ENCODE measurements at regions not wholly inside any gene's neighbourhood (a gene's known extent, or its start where the extent isn't known, plus 50 kb on each side); places are given as distances from the start of the nearest gene placed in this dataset.

DNA sequence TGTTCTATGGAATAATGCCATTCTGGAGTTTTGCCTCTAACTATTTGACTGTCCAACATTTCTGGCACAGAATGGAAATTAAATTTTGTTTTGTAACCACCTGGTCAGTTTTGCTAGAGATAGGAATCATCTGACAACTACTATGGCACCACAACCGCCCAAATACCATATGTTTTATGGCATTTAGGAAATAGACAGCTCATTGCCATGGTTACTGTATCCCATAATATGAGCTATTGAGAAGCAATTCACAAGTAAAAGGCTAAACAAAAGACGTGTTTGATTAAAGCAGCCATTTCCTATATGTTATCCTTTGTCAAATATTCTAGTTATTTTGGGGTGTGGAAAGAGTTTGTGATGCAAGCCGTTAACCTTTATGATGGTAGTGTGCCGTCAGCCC is 1105.3 kb upstream of the LCORL start:
- H3K36me3 ChIP-seq (replicated peaks in 1 of 2; ENCODE audit: control insufficient read depth in 1 of 2, insufficient read depth in 2 of 2, low read length in 1 of 2): no peaks in the 10 kb centered on the region
- no peaks in the 10 kb centered on the region for H3K9me2 ChIP-seq
- no peak overlapping the region for H3K4me2 ChIP-seq
- H4K20me1 ChIP-seq (ENCODE audit: insufficient read depth): no peaks in the 10 kb centered on the region
- no peak for TF ChIP-seq TAF1 (IDR thresholded peaks at IDR 0.05; ENCODE audit: borderline replicate concordance, low read depth, low read length)
- no peak for TF ChIP-seq ELF1 (IDR thresholded peaks at IDR 0.05)
- TF ChIP-seq MXI1 (IDR thresholded peaks at IDR 0.05; ENCODE audit: low read depth, low read length): no peak
- TF ChIP-seq RCOR1 (IDR thresholded peaks at IDR 0.05; ENCODE audit: low read length): no peak
- TF ChIP-seq EZH2phosphoT487 (IDR thresholded peaks at IDR 0.05; ENCODE audit: borderline replicate concordance, low read depth): no peak
- no peak for TF ChIP-seq RXRA (IDR thresholded peaks at IDR 0.05; ENCODE audit: borderline replicate concordance, low read depth)
- TF ChIP-seq, protein P1, sequence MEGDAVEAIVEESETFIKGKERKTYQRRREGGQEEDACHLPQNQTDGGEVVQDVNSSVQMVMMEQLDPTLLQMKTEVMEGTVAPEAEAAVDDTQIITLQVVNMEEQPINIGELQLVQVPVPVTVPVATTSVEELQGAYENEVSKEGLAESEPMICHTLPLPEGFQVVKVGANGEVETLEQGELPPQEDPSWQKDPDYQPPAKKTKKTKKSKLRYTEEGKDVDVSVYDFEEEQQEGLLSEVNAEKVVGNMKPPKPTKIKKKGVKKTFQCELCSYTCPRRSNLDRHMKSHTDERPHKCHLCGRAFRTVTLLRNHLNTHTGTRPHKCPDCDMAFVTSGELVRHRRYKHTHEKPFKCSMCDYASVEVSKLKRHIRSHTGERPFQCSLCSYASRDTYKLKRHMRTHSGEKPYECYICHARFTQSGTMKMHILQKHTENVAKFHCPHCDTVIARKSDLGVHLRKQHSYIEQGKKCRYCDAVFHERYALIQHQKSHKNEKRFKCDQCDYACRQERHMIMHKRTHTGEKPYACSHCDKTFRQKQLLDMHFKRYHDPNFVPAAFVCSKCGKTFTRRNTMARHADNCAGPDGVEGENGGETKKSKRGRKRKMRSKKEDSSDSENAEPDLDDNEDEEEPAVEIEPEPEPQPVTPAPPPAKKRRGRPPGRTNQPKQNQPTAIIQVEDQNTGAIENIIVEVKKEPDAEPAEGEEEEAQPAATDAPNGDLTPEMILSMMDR (IDR thresholded peaks at IDR 0.05): no peak
- no peak for TF ChIP-seq MEF2A (IDR thresholded peaks at IDR 0.05; ENCODE audit: borderline replicate concordance, low read depth)
- TF ChIP-seq, protein P2, sequence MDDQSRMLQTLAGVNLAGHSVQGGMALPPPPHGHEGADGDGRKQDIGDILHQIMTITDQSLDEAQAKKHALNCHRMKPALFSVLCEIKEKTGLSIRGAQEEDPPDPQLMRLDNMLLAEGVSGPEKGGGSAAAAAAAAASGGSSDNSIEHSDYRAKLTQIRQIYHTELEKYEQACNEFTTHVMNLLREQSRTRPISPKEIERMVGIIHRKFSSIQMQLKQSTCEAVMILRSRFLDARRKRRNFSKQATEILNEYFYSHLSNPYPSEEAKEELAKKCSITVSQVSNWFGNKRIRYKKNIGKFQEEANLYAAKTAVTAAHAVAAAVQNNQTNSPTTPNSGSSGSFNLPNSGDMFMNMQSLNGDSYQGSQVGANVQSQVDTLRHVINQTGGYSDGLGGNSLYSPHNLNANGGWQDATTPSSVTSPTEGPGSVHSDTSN (IDR thresholded peaks at IDR 0.05): no peak
- TF ChIP-seq, protein P3, sequence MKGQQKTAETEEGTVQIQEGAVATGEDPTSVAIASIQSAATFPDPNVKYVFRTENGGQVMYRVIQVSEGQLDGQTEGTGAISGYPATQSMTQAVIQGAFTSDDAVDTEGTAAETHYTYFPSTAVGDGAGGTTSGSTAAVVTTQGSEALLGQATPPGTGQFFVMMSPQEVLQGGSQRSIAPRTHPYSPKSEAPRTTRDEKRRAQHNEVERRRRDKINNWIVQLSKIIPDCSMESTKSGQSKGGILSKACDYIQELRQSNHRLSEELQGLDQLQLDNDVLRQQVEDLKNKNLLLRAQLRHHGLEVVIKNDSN (IDR thresholded peaks at IDR 0.05; ENCODE audit: borderline replicate concordance, low read depth): no peak
- TF ChIP-seq POLR2AphosphoS5 (IDR thresholded peaks at IDR 0.05; ENCODE audit: low read depth, low read length): no peak
- no peak for TF ChIP-seq RAD21 (IDR thresholded peaks at IDR 0.05; ENCODE audit: low read length)
- TF ChIP-seq JUND (IDR thresholded peaks at IDR 0.05): no peak
- no peak for TF ChIP-seq FOSL2 (IDR thresholded peaks at IDR 0.05; ENCODE audit: borderline replicate concordance, low read depth)
- no peak for TF ChIP-seq NFIC (IDR thresholded peaks at IDR 0.05; ENCODE audit: borderline replicate concordance)
- ChIA-PET POLR2A (no interaction called here), CTCF (no interaction called here)
- 0 out of 4 replicates have a peak, but pooled peaks cover 0 to 5% of the 10 kb centered on the region in 2 experiments for H3K4me1 ChIP-seq (ENCODE audit: control insufficient read depth in 1 of 2, insufficient read depth in 2 of 2, low read depth in 1 of 2, low read length in 1 of 2)
- no peak overlapping the region for H3K27ac ChIP-seq (ENCODE audit: low read depth in 2 of 2, low read length in 1 of 2)
- no peak for DNase-seq
- no peaks in the 10 kb centered on the region for H3K9me3 ChIP-seq
- no peak overlapping the region for H3K4me3 ChIP-seq (ENCODE audit: low read depth in 2 of 2, low read length in 1 of 2)
- H3K27me3 ChIP-seq (ENCODE audit: insufficient read depth): no peaks in the 10 kb centered on the region
- no peak overlapping the region for H3K9ac ChIP-seq
- no peaks in the 10 kb centered on the region for H3K79me2 ChIP-seq (ENCODE audit: insufficient read depth)
- H2AFZ ChIP-seq (ENCODE audit: low read depth): no peak overlapping the region
- 42% methylated on average over 4 of the region's 4 CpGs for WGBS (ENCODE audit: low lambda C conversion rate)
- H3F3A ChIP-seq (replicated peaks; ENCODE audit: insufficient read depth): peaks cover 2% of the 10 kb centered on the region

DNA sequence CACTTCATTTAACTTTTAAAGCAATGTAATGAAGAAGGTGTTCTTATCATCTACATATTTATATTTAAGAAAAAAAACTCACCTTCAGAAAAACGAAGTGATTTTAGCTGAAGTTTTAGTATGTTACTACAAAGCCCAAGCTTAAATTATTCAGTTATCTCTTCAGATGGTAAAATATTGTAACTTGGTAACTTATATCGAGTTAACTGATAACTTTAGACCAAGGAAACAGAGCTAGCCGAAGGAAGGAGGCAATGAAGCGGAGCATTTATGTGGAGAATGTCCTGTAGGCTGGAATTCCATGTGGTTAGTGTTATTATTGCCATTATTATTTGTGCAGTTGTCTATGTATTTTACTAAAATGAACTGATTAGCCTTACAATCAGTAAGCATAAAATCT is 1102.1 kb upstream of the LCORL start:
- Histone ChIP-seq H3K4me3 (ENCODE audit: low read depth in 2 of 2, low read length in 1 of 2) (no peak overlapping the region), H3K9me2 (no peaks in the 10 kb centered on the region), H3K79me2 (ENCODE audit: insufficient read depth) (no peaks in the 10 kb centered on the region), H3K27ac (ENCODE audit: low read depth in 2 of 2, low read length in 1 of 2) (no peak overlapping the region), H3K27me3 (ENCODE audit: insufficient read depth) (no peaks in the 10 kb centered on the region), H3K9me3 (no peaks in the 10 kb centered on the region), H3K9ac (no peak overlapping the region), H3F3A (replicated peaks; ENCODE audit: insufficient read depth) (no peaks in the 10 kb centered on the region), H3K4me2 (no peak overlapping the region), H2AFZ (ENCODE audit: low read depth) (no peak overlapping the region), H3K4me1 (ENCODE audit: control insufficient read depth in 1 of 2, insufficient read depth in 2 of 2, low read depth in 1 of 2, low read length in 1 of 2) (no peaks in the 10 kb centered on the region), H3K36me3 (replicated peaks in 1 of 2; ENCODE audit: control insufficient read depth in 1 of 2, insufficient read depth in 2 of 2, low read length in 1 of 2) (no peaks in the 10 kb centered on the region), H4K20me1 (ENCODE audit: insufficient read depth) (no peaks in the 10 kb centered on the region)
- CTCF ChIA-PET: no interaction called here
- no peak for TF ChIP-seq SIN3A (IDR thresholded peaks at IDR 0.05; ENCODE audit: borderline replicate concordance, low read depth, low read length)
- TF ChIP-seq SMC3 (IDR thresholded peaks at IDR 0.05; ENCODE audit: low read depth, low read length): no peak
- TF ChIP-seq FOSL2 (IDR thresholded peaks at IDR 0.05; ENCODE audit: borderline replicate concordance, low read depth): no peak
- TF ChIP-seq, protein P2 (IDR thresholded peaks at IDR 0.05): no peak
- TF ChIP-seq NFIC (IDR thresholded peaks at IDR 0.05; ENCODE audit: borderline replicate concordance): no peak
- TF ChIP-seq ELF1 (IDR thresholded peaks at IDR 0.05): no peak
- no peak for TF ChIP-seq RAD21 (IDR thresholded peaks at IDR 0.05; ENCODE audit: low read length)
- no peak for TF ChIP-seq YY1 (IDR thresholded peaks at IDR 0.05; ENCODE audit: low read depth)
- no peak for TF ChIP-seq EZH2phosphoT487 (IDR thresholded peaks at IDR 0.05; ENCODE audit: borderline replicate concordance, low read depth)
- TF ChIP-seq, protein P1 (IDR thresholded peaks at IDR 0.05): no peak
- no peak for TF ChIP-seq MEF2A (IDR thresholded peaks at IDR 0.05; ENCODE audit: borderline replicate concordance, low read depth)
- TF ChIP-seq NRF1 (IDR thresholded peaks at IDR 0.05; ENCODE audit: low read depth, low read length): no peak
- no peak for TF ChIP-seq EP300 (IDR thresholded peaks at IDR 0.05; ENCODE audit: borderline replicate concordance in 1 of 2, low read depth in 1 of 2, low read length in 1 of 2)
- POLR2A ChIA-PET: no interaction called here
- DNase-seq: no peak
- WGBS (ENCODE audit: low lambda C conversion rate): 24% methylated on average over 4 of the region's 4 CpGs

All from SK-N-SH (cell line).